ENCODE measurements at regions not wholly inside any gene's neighbourhood (a gene's known extent, or its start where the extent isn't known, plus 50 kb on each side); places are given as distances from the start of the nearest gene placed in this dataset.

- DNase-seq = no peak
These were observed 56.0 kb upstream of the RASGEF1B start for GRCh38 chr4:81527709-81528108.

- DNase-seq = no peak
These were observed 55.4 kb upstream of the RASGEF1B start for GRCh38 chr4:81527115-81527514.

GRCh38 chr4:81526706-81527105 is 55.0 kb upstream of the RASGEF1B start:
- no peak for DNase-seq

- no peak for DNase-seq
These were observed 52.1 kb upstream of the RASGEF1B start for GRCh38 chr4:81523672-81524327.

GRCh38 chr4:81522711-81523110 is 51.0 kb upstream of the RASGEF1B start:
- DNase-seq = no peak

GRCh38 chr4:81521708-81522107 is 50.0 kb upstream of the RASGEF1B start:
- DNase-seq = no peak

All from fibroblast of skin of back (primary cell).